LNCAP (cell line): ENCODE measurements at regions not wholly inside any gene's neighbourhood (a gene's known extent, or its start where the extent isn't known, plus 50 kb on each side); places are given as distances from the start of the nearest gene placed in this dataset.

Source experiments
- TF ChIP-seq, protein P1 (sequence below): fragments of 450-650 bp; IDR thresholded peaks from 2 replicates; pipeline ENCODE4 v1.5.1; 2017; ENCODE audit warnings: mild to moderate bottlenecking

DNA sequence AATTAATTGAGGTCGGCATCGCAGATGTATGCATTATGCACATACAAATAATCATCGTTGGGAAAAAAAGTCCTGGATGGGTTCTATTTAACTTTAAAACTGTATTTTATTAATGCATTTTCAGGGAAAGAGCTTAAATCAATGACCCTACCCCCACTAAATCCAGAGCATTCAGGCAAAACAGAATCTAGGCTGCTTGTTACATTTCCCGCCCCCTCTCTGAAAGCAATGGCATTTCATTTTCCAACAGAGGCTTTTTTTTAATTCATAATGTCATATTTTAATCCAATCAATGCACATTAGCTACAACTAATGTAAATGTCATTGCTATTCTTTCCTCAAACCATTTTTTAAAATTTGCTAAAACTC lies 117.4 kb upstream of the GRIA1 start:
- TF ChIP-seq, protein P1, sequence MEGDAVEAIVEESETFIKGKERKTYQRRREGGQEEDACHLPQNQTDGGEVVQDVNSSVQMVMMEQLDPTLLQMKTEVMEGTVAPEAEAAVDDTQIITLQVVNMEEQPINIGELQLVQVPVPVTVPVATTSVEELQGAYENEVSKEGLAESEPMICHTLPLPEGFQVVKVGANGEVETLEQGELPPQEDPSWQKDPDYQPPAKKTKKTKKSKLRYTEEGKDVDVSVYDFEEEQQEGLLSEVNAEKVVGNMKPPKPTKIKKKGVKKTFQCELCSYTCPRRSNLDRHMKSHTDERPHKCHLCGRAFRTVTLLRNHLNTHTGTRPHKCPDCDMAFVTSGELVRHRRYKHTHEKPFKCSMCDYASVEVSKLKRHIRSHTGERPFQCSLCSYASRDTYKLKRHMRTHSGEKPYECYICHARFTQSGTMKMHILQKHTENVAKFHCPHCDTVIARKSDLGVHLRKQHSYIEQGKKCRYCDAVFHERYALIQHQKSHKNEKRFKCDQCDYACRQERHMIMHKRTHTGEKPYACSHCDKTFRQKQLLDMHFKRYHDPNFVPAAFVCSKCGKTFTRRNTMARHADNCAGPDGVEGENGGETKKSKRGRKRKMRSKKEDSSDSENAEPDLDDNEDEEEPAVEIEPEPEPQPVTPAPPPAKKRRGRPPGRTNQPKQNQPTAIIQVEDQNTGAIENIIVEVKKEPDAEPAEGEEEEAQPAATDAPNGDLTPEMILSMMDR = no peak

DNA sequence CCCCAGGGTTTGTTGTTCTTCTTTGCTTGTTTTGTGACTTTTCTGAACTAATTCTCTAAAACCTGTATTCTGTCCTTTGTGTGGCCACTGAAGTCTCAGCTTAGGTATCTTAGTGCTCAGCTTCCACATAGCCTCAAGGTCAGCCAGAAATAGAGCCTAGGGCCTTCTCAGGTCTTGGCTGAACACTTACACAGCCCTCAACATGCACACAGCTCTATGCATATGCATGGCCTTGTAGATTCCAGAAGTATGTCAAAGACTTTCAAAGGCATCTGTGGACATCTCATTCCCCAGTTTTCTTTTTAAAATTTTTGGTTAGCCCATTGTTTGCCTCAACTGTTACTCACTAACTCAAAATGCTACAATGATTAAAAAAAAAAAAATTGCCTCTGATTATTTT lies 99.9 kb upstream of the GRIA1 start:
- TF ChIP-seq, protein P1 = no peak

DNA sequence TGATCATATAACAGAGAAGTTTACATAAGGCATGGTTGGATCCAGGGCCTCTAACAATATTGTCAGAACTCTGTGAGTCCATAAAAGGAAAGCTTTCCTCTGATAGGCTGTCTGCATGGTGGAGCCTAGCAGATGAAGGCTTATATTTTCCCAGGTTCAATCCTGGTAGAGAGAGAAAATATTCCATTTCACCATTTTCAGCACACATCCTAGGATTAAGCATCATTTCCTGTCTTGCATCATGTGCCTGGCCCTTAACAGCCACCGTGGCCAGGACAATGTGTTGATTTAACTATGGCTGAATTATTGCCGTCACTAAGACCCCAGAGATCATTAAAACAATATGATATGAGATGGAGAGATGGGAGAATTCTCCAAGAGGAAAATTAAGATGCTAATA lies 90.9 kb upstream of the GRIA1 start:
- TF ChIP-seq, protein P1 = no peak

DNA sequence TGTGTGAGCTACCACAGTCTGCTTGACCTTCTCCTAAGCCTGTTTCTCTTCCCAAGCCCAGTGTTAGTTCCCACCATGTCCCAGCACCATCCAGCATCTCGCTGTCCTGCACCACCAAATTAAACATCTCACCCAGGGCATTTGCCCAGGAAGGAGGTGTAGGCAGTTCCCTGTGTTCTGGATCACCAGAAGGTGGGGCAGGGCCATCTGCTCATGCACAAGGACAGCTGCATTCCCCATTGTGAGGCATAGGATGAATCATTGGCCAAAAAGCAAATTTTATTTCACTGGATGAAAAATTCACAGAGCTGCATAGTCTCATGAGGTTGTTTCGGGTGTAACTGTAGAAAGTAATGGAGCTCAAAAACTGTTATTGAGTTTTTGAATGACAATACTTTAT lies 89.5 kb upstream of the GRIA1 start:
- TF ChIP-seq, protein P1 = no peak

DNA sequence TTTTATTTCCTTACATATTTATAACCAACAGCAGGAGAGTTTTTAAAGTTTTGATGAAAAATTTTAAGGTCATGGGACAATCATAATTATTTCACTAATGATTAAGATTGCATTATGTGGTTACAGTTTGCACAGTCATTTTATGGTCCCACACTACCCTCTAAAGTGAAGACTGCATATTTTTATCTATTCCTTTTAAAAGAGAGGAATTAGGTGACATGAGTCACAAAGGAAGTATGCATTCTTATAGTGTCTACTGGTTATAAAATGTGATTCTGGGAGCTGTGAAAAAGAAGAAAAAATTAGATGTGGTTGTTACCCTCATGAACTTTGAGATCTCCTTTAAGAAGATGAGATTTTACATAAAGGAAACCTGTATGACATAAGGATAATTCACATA lies 87.9 kb upstream of the GRIA1 start:
- TF ChIP-seq, protein P1 = no peak

DNA sequence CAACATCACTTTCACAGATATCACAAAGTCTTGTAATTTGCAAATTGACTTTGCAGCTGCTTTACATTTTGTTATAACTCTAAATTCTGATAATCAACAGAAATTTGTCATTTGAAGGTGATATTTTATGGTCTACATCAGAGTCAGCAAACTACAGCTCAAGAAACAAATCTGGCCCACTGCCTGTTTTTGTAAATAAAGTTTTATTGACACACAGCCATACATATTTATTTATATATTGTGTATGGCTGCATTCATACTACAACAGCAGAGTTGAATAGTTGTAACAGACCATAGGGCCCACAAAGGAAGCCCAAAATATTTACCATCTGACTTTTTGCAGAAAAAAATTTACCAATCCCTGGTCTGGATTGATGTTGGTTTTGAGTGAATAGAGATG lies 87.0 kb upstream of the GRIA1 start:
- TF ChIP-seq, protein P1 = no peak

DNA sequence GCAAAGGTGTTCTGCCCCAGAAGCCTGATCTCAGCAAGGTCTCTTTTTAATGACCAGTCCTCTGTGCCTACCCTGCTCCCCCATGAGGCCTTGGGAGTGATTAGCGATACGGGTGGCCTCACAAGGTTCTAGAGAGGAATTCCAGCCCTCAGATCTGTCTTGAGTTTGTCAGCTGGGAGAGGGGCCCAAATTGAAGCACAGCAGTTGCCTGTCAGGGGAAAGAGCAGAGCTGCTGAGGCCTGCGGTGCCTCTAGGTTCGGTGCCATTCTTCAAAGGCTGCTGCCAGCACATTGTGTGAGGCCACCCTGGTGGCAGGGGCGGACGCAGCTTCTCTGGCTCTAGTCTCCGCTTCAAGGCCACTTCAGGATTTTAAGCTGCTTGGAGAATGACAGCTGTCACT lies 85.7 kb upstream of the GRIA1 start:
- TF ChIP-seq, protein P1 = no peak

DNA sequence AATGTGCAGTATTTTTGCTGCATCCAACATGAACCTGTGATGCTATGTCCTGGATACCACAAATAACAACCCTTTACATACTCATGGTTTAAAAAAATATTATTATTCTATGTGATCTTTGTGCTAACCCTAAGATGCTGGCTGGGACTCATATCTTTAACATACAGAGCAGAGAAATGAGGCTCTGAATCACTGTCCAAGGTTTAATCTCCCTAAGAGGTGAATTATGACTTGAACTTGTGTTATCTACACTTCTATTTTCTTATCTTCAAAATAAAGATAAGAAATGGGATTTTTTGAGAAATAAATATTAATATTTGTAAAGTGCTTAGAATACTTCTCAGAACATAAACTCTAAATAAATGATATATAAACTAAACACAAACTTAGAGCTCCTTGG lies 68.8 kb upstream of the GRIA1 start:
- TF ChIP-seq, protein P1 = no peak
